MG63 (cell line): ENCODE measurements at regions not wholly inside any gene's neighbourhood (a gene's known extent, or its start where the extent isn't known, plus 50 kb on each side); places are given as distances from the start of the nearest gene placed in this dataset.
A peak's percentile ranks its signal among the peaks of the same experiment; 100 is the strongest.

Experiments used
- DNase-seq: peaks from one replicate; pipeline ENCODE4 v3.0.0-alpha.2; 2020
- H3K27me3 ChIP-seq: fragments of 250-450 bp; sonication (Bioruptor Pico); 2 replicates; pipeline ENCODE4 v1.5.1; 2020; ENCODE audit warnings: mild to moderate bottlenecking, moderate library complexity
- H3K36me3 ChIP-seq: fragments of 250-450 bp; sonication (Bioruptor Pico); 2 replicates; pipeline ENCODE4 v1.5.1; 2020; ENCODE audit warnings: mild to moderate bottlenecking, moderate library complexity
- H3K4me3 ChIP-seq: fragments of 250-450 bp; sonication (Bioruptor Pico); 2 replicates; pipeline ENCODE4 v1.5.1; 2020; ENCODE audit warnings: mild to moderate bottlenecking, moderate library complexity
- H3K9me3 ChIP-seq: fragments of 250-450 bp; sonication (Bioruptor Pico); 2 replicates; pipeline ENCODE4 v1.5.1; 2020; ENCODE audit warnings: mild to moderate bottlenecking, moderate library complexity

GRCh38 chr10:3419719-3420495 is 247.3 kb upstream of the PITRM1 start:
- H3K27me3 ChIP-seq: no peaks in the 10 kb centered on the region
- DNase-seq: no peak
- H3K4me3 ChIP-seq: no peak overlapping the region
- H3K36me3 ChIP-seq: no peaks in the 10 kb centered on the region
- H3K9me3 ChIP-seq: no peaks in the 10 kb centered on the region

GRCh38 chr10:3418926-3419325 is 246.3 kb upstream of the PITRM1 start:
- H3K36me3 ChIP-seq: no peaks in the 10 kb centered on the region
- no peak for DNase-seq

GRCh38 chr10:3418041-3418754 is 245.6 kb upstream of the PITRM1 start:
- no peak overlapping the region for H3K4me3 ChIP-seq
- H3K27me3 ChIP-seq: no peaks in the 10 kb centered on the region
- DNase-seq: no peak
- H3K36me3 ChIP-seq: no peaks in the 10 kb centered on the region
- H3K9me3 ChIP-seq: no peaks in the 10 kb centered on the region

More at GRCh38 chr10:3418926-3419325, 246.3 kb upstream of the PITRM1 start:
- H3K9me3 ChIP-seq: no peaks in the 10 kb centered on the region
- no peak overlapping the region for H3K4me3 ChIP-seq
- H3K27me3 ChIP-seq: no peaks in the 10 kb centered on the region

GRCh38 chr10:3417096-3417495 is 244.5 kb upstream of the PITRM1 start:
- DNase-seq: no peak
- no peaks in the 10 kb centered on the region for H3K9me3 ChIP-seq

GRCh38 chr10:3415878-3416605 is 243.5 kb upstream of the PITRM1 start:
- Histone ChIP-seq H3K4me3 (no peak overlapping the region), H3K36me3 (no peaks in the 10 kb centered on the region), H3K9me3 (no peaks in the 10 kb centered on the region), H3K27me3 (no peaks in the 10 kb centered on the region)
- DNase-seq: no peak

More at GRCh38 chr10:3417096-3417495, 244.5 kb upstream of the PITRM1 start:
- Histone ChIP-seq H3K27me3 (no peaks in the 10 kb centered on the region), H3K36me3 (no peaks in the 10 kb centered on the region), H3K4me3 (no peak overlapping the region)

- no peak overlapping the region for H3K4me3 ChIP-seq
- DNase-seq: no peak
- no peaks in the 10 kb centered on the region for H3K27me3 ChIP-seq
- no peaks in the 10 kb centered on the region for H3K9me3 ChIP-seq
- no peaks in the 10 kb centered on the region for H3K36me3 ChIP-seq
Observed at GRCh38 chr10:3415038-3415736, 242.6 kb upstream of the PITRM1 start.

- no peak for DNase-seq
Observed at GRCh38 chr10:3414667-3415023, 242.1 kb upstream of the PITRM1 start.

GRCh38 chr10:3413937-3414666 is 241.5 kb upstream of the PITRM1 start:
- no peak for DNase-seq
- Histone ChIP-seq H3K27me3 (no peaks in the 10 kb centered on the region), H3K9me3 (no peaks in the 10 kb centered on the region), H3K4me3 (no peak overlapping the region), H3K36me3 (no peaks in the 10 kb centered on the region)

More at GRCh38 chr10:3414667-3415023, 242.1 kb upstream of the PITRM1 start:
- Histone ChIP-seq H3K4me3 (no peak overlapping the region), H3K27me3 (no peaks in the 10 kb centered on the region), H3K9me3 (no peaks in the 10 kb centered on the region), H3K36me3 (no peaks in the 10 kb centered on the region)

GRCh38 chr10:3412646-3413045 is 240.1 kb upstream of the PITRM1 start:
- no peak for DNase-seq
- Histone ChIP-seq H3K4me3 (no peak overlapping the region), H3K27me3 (no peaks in the 10 kb centered on the region), H3K36me3 (no peaks in the 10 kb centered on the region), H3K9me3 (no peaks in the 10 kb centered on the region)

- Histone ChIP-seq H3K36me3 (no peaks in the 10 kb centered on the region), H3K27me3 (no peaks in the 10 kb centered on the region), H3K9me3 (no peaks in the 10 kb centered on the region), H3K4me3 (no peak overlapping the region)
- no peak for DNase-seq
Observed at GRCh38 chr10:3412071-3412582, 239.5 kb upstream of the PITRM1 start.

- Histone ChIP-seq H3K27me3 (no peaks in the 10 kb centered on the region), H3K4me3 (no peak overlapping the region), H3K36me3 (no peaks in the 10 kb centered on the region), H3K9me3 (no peaks in the 10 kb centered on the region)
- DNase-seq: no peak
Observed at GRCh38 chr10:3411044-3411443, 238.5 kb upstream of the PITRM1 start.

GRCh38 chr10:3409928-3410327 is 237.3 kb upstream of the PITRM1 start:
- H3K27me3 ChIP-seq: no peaks in the 10 kb centered on the region
- no peak overlapping the region for H3K4me3 ChIP-seq

GRCh38 chr10:3408603-3409365 is 236.2 kb upstream of the PITRM1 start:
- no peak overlapping the region for H3K4me3 ChIP-seq
- no peaks in the 10 kb centered on the region for H3K27me3 ChIP-seq
- no peaks in the 10 kb centered on the region for H3K36me3 ChIP-seq
- no peak for DNase-seq
- H3K9me3 ChIP-seq: no peaks in the 10 kb centered on the region

More at GRCh38 chr10:3409928-3410327, 237.3 kb upstream of the PITRM1 start:
- no peaks in the 10 kb centered on the region for H3K9me3 ChIP-seq
- DNase-seq: no peak
- H3K36me3 ChIP-seq: no peaks in the 10 kb centered on the region

- peak; percentile 23 for DNase-seq
- H3K27me3 ChIP-seq: no peaks in the 10 kb centered on the region
- no peaks in the 10 kb centered on the region for H3K36me3 ChIP-seq
Observed at GRCh38 chr10:3407208-3407607, 234.6 kb upstream of the PITRM1 start.

GRCh38 chr10:3406556-3406955 is 234.0 kb upstream of the PITRM1 start:
- Histone ChIP-seq H3K36me3 (no peaks in the 10 kb centered on the region), H3K27me3 (no peaks in the 10 kb centered on the region), H3K4me3 (no peak overlapping the region), H3K9me3 (no peaks in the 10 kb centered on the region)
- DNase-seq: no peak

More at GRCh38 chr10:3407208-3407607, 234.6 kb upstream of the PITRM1 start:
- H3K4me3 ChIP-seq: no peak overlapping the region
- no peaks in the 10 kb centered on the region for H3K9me3 ChIP-seq
